GM19035 (cell line): ENCODE measurements at regions not wholly inside any gene's neighbourhood (a gene's known extent, or its start where the extent isn't known, plus 50 kb on each side); places are given as distances from the start of the nearest gene placed in this dataset.

Source experiments
- ATAC-seq: cut with Tn5 transposase; IDR thresholded peaks from one replicate; pipeline ENCODE4 v1.9.1; 2021; ENCODE audit not compliant: unreplicated experiment

DNA sequence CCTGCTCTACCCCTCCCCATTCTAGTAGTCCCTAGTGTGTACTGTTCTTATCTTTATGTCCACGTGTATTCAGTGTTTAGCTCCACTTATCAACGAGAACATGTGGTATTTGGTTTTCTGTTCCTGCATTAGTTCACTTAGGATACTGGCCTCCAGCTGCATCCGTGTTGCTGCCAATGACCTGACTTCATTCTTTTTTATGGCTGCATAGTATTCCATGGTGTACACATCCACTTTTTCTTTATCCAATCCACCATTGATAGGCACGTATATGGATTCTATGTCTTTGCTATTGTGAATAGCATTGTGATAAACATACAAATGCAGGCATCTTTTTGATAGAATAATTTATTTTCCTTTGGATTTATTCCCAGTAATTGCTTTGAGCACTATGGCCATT lies 327.7 kb downstream of the DUSP6 start:
- no peak for ATAC-seq

GRCh38 chr12:89023936-89024335 lies 328.4 kb downstream of the DUSP6 start:
- no peak for ATAC-seq

- no peak for ATAC-seq
These were observed 331.6 kb downstream of the DUSP6 start for GRCh38 chr12:89020689-89021088.

GRCh38 chr12:89020121-89020480 lies 332.2 kb downstream of the DUSP6 start:
- no peak for ATAC-seq

GRCh38 chr12:89019439-89020120 lies 332.7 kb downstream of the DUSP6 start:
- ATAC-seq, result peak; percentile 97

DNA sequence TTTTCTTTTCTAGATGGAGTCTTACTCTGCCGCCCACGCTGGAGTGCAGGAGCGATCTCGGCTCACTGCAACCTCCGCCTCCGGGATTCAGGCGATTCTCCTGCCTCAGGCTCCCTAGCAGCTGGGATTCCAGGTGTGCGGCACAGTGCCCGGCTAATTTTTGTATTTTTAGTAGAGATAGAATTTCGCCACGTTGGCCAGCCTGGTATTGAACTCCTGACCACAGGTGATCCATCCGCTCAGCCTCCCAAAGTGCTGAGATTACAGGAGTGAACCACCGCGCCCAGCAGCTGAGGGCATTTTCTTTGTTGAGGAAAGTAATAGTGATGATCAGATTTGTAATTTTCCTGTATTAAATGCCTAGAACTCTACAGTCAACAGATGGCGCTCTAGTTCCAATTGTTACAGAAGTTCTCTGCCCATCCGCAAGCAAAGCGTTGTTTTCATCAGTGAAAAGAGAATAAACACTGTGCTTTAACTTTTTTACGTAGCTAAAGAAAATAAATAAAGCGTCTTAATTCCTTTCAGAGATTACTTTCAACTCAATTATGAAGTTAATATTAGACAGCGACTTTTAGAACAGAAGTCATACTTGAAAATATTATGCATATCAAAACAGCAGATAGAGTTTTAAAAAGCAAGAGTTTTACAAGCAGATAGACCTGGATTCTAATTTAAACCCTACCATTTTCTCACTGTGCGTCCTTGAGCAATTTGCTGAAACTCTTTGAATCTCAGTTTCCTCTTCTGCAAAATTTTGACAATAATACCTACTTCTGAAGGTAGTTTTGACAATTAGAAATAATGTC lies 335.1 kb downstream of the DUSP6 start:
- peak; percentile 56 for ATAC-seq

DNA sequence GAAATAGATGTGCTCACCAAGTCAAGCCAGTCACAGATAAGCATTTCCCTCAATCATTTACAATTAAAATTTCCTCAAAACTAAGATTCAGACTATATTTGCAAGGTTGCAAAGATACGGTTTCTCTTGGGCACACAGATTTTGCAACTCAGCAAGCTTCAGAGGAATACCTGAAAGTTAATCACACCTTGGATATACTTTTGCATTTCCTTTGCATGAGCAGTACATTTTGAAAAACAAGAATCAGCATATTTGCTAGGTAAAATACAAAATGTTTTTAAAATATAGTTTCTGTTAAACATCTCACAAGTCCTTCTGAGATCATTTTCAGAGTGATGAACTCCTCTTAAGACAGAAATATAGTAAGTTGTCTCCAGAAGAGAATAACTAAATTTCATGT lies 336.9 kb downstream of the DUSP6 start:
- ATAC-seq, result no peak

DNA sequence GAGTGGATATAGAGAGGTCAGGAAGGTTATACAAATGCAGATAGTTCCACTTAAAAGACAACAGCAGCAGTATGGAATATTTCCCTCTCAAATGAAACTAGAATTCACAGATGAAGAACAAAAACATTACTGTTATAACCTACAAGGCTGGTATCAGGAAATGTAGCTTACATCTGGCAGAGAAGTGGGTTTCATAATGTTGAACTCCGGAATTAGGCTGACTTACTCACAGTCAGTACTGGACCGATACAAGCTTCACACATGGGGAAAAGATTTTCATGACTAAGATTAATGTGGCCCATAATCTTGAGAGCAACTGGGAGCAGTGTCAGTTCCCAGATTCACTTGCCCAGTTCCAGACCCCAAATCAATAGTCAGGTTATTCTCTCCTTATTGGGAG lies 353.9 kb downstream of the DUSP6 start:
- no peak for ATAC-seq

GRCh38 chr12:88996200-88996788 lies 356.0 kb downstream of the DUSP6 start:
- ATAC-seq, result no peak

DNA sequence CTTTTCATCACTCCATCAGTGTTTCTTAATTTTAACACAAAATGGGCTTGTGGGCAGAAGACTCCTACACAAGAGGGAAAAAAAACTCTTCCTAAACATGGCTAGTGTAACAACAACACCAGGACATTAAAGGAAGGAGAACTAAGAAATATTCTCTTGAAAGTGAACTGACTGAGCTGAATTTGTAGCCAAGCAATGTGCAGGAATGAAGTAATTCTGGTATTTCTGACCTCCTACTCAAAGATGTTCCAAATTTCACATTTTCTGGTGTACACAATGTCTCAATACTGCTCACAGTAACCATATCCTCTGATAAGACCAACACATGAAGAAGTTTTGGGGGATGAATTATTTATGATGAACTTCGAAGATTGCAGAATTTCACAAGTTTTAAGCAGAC lies 357.3 kb downstream of the DUSP6 start:
- ATAC-seq, result no peak

- ATAC-seq, result no peak
These were observed 357.8 kb downstream of the DUSP6 start for GRCh38 chr12:88994537-88994936.

DNA sequence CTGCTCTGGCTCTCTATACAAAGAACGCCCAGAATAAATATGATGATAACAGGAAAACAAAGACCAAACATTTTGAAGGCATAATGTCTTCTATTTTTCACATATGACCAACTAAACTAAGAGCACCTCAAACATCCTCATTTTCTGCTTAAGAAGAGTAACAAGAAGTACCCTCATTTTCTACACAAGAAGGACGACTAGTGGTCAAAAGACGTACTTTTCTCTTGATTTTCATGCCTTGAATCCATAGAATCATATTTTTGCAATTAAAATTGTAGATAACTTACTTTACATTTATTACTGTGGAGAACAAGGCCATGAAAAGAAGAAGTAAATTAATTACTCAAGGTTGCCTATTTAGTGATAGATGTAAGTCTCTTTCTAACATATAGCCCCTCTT lies 358.6 kb downstream of the DUSP6 start:
- ATAC-seq, result peak; percentile 68

GRCh38 chr12:88986056-88986455 lies 366.2 kb downstream of the DUSP6 start:
- ATAC-seq, result no peak

DNA sequence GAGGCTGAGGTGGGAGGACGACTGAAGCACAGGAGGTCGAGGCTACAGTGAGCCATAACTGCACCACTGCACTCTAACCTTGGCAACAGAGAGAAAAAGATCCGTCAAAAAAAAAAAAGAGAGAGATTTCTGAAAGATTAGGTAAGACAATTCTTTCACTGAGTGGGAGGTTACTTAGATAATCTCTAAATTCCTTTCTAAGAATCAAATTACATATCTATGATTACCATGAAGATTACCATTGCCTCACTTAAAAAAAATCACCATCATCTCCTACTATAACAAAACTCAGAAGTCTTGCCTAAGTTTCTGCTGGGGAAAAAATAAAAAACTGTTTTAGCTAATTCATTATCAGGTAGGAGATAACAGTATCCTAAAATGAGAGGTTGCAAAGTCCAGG lies 366.7 kb downstream of the DUSP6 start:
- no peak for ATAC-seq

DNA sequence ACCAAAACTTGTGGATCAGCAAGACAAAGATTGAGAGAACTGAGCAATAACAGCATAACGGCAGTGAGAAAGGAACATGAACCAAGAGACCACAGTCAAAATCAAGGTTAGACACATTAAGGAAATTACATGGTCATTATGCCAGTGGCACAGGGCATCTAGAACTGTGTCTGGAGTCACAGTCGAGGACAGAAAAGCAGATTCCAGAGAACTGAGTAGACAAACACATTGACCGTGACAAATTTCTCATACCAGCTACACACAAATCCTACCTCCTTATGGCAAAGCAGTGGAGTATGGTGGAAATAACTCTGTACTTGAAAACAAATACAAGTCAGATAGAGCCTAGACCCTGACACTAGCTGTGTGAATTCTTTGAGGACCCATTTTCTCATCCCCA lies 367.3 kb downstream of the DUSP6 start:
- ATAC-seq, result no peak

DNA sequence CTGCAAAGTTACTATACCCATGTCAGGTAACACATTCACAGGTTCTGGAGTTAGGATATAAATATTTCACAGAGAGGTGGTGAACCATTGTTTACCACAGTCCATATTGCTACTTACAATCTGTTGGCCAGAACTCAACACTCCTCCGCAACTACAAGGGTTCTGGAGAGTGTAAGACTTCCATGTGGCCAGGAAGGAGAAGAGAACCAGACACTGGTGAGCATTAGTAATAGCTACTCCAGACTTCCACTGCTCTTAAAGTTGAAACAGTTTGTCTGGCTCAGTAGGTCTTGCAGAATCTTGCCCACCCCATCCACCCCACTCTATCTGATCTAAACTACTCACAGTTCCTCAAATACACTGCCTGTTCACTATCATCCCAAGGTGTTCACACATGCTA lies 369.6 kb downstream of the DUSP6 start:
- no peak for ATAC-seq

DNA sequence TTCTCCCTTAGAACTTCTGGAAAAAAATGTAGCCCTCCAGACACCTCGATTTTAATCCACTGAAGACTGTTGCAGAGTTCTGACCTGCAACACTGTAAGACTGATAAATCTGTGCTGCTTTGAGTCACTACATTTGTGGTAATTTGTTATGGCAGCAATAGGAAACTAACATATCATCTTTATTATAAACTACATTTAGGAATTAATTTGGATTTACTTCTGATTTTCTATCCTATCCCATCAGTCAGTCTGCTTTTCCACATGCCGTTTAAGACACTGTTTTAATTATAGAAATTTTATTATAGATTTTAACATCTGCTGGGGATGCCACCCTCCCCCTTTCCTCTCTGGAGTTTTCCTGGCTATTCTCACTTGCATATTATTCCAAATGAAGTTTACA lies 375.2 kb downstream of the DUSP6 start:
- no peak for ATAC-seq

- no peak for ATAC-seq
These were observed 378.3 kb downstream of the DUSP6 start for GRCh38 chr12:88973998-88974397.

- ATAC-seq, result no peak
These were observed 381.6 kb downstream of the DUSP6 start for GRCh38 chr12:88970740-88971139.

DNA sequence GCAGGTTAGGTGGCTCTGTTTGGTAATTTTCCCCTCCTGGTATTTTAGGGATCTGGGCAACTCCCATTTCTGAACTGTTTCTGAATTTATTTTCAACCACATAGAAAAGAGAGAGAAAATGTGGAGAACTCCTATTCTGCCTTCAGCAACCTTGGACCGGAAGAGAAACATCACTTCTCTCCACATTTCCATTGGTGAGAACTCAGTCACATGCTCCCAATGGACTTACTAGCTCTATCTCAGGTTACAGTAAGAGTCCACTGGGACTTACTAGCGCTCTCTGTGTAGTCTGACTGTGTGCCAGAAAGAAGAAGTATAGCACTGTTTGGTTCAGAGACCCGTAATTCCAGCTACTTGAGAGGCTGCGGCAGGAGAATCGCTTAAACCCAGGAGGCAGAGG lies 383.2 kb downstream of the DUSP6 start:
- ATAC-seq, result no peak

DNA sequence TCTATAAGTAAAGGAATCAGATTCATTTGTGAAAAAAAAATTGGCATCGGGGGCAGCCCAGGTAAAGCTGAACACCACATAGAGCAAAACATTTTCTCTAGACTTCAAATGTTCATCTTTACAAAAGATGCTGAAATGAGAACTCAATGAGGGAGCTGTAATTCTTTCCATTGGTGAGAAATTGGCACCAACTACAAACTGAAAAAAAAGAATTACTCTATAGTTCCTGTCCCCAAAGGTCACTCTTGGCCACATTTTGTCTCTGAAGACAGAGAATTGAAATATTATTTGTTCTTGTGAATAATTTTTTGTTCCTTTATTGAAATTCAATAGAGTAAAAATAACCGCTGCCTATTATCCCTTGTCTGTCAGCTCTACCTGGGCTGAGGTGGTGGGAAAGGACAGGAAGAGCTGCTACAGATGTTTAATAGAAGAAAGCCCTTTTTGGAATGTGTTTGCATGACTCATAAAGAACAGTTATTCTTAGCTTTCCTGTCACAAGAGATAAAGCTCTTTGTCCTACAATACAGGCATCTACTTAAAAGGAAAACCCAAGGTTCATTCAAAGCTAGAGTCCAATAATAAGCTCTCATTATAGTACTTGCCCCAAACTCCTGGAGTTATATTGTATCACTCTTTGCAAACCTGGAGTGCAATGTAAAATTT lies 380.1 kb upstream of the KITLG start:
- no peak for ATAC-seq

GRCh38 chr12:88958946-88959345 lies 378.7 kb upstream of the KITLG start:
- no peak for ATAC-seq
